Nephron progenitor cell (in vitro differentiated cells): ENCODE measurements at regions not wholly inside any gene's neighbourhood (a gene's known extent, or its start where the extent isn't known, plus 50 kb on each side); places are given as distances from the start of the nearest gene placed in this dataset.

Experiments
- DNase-seq: peaks from one replicate; pipeline ENCODE4 v3.0.0; 2021
- H3K27ac Mint-ChIP-seq: 2 replicates; pipeline ENCODE4 v1.8.0; 2021; ENCODE audit warnings: mild to moderate bottlenecking, moderate library complexity, mixed read lengths
- H3K27me3 Mint-ChIP-seq: 2 replicates; pipeline ENCODE4 v1.8.0; 2021; ENCODE audit warnings: mild to moderate bottlenecking, low read depth, mixed read lengths; ENCODE audit not compliant: poor library complexity
- H3K36me3 Mint-ChIP-seq: 2 replicates; pipeline ENCODE4 v1.8.0; 2021; ENCODE audit warnings: low read depth, mixed read lengths
- H3K4me1 Mint-ChIP-seq: 2 replicates; pipeline ENCODE4 v1.8.0; 2021; ENCODE audit warnings: mixed read lengths
- H3K4me3 Mint-ChIP-seq: 2 replicates; pipeline ENCODE4 v1.8.0; 2021; ENCODE audit warnings: mild to moderate bottlenecking, moderate library complexity, mixed read lengths
- H3K9me3 Mint-ChIP-seq: 2 replicates; pipeline ENCODE4 v1.8.0; 2021; ENCODE audit warnings: mild to moderate bottlenecking, moderate library complexity, mixed read lengths
- TF ChIP-seq, protein P1 (sequence below): fragments of 200-600 bp; sonication (generic); IDR thresholded peaks from 2 replicates; pipeline ENCODE4 v1.5.0; 2021; ENCODE audit warnings: antibody characterized with exemption

DNA sequence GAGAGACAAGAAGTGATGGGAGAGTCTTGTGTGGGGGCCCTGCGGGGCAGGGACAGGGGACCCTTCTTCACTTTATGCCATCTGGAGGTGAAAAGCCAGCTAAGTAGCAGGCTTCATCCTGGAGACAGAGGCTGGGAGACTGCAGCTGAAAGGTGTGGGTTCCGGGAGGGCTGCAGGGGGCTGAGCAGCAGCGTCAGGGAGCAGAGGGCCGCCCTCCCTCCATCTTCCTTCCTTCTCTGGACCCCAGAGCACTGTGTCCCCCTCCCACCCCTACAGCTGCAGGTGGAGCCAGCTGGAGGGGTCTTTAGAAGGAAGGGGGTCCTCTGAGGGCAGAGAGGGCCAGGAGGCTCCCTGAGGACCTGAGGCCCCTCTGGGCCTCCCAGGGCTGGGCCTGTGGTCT is 96.6 kb downstream of the WTIP start:
- no peak for DNase-seq
- TF ChIP-seq, protein P1, sequence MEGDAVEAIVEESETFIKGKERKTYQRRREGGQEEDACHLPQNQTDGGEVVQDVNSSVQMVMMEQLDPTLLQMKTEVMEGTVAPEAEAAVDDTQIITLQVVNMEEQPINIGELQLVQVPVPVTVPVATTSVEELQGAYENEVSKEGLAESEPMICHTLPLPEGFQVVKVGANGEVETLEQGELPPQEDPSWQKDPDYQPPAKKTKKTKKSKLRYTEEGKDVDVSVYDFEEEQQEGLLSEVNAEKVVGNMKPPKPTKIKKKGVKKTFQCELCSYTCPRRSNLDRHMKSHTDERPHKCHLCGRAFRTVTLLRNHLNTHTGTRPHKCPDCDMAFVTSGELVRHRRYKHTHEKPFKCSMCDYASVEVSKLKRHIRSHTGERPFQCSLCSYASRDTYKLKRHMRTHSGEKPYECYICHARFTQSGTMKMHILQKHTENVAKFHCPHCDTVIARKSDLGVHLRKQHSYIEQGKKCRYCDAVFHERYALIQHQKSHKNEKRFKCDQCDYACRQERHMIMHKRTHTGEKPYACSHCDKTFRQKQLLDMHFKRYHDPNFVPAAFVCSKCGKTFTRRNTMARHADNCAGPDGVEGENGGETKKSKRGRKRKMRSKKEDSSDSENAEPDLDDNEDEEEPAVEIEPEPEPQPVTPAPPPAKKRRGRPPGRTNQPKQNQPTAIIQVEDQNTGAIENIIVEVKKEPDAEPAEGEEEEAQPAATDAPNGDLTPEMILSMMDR = no peak
- H3K9me3 Mint-ChIP-seq = peaks cover 65% of the 10 kb centered on the region
- no peak overlapping the region for H3K4me3 Mint-ChIP-seq
- peaks cover 23% of the 10 kb centered on the region for H3K27me3 Mint-ChIP-seq
- no peaks in the 10 kb centered on the region for H3K36me3 Mint-ChIP-seq
- no peaks in the 10 kb centered on the region for H3K4me1 Mint-ChIP-seq
- H3K27ac Mint-ChIP-seq = no peak overlapping the region

DNA sequence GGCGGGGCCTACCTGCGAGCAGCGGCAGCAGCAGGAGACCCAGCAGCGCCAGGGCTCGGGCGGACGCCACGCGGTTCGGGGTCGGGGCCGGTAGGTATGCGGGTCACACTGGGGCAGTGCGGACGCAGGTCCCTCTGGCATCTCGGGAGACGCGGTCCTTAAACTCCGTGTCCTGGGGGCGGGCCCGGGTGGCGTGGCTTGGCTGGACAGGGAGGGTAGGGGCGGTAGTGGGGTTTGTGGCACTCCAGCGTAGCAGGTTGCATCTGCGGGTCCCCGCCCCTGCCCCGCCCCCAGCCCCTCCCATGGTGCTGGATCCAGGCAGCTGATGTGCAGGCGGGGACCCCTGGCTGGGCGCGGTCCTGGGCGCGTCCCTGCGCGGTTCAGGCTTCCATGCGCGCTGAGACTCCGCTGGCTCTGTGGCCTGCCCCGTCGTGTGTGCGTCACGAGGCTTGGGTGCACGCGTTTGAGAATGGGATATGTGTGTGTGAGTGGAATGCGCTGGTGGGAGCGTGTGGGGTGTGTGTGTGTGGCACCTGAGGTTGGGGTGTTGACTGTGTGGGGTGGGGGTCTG is 96.1 kb downstream of the WTIP start:
- no peak overlapping the region for H3K4me3 Mint-ChIP-seq
- no peaks in the 10 kb centered on the region for H3K36me3 Mint-ChIP-seq
- no peak overlapping the region for H3K27ac Mint-ChIP-seq
- DNase-seq = no peak
- TF ChIP-seq, protein P1 = no peak
- H3K4me1 Mint-ChIP-seq = no peaks in the 10 kb centered on the region
- peaks cover 23% of the 10 kb centered on the region for H3K27me3 Mint-ChIP-seq
- H3K9me3 Mint-ChIP-seq = peaks cover 67% of the 10 kb centered on the region

DNA sequence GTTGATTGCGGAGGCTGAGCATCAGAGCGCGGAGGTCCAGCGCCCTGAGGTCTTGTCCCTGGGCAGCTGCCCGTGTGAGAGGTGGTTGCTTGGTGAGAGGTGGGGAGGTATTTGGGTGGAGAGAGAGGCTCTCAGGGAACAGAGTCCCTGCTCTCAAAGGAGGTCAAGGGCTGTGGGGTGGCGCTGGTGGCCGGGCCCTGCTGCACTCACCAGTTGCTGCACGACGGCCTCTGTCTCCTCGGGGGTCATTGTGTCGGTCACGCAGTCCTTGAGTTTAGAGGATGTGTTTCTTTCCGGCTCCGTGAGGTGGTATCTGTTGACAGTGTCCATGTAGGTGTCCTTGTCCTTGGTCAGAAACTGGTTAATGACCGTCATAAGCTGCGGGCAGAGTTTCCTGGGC is 95.5 kb downstream of the WTIP start:
- H3K4me1 Mint-ChIP-seq = no peaks in the 10 kb centered on the region
- H3K9me3 Mint-ChIP-seq = peaks cover 67% of the 10 kb centered on the region
- H3K27me3 Mint-ChIP-seq = peaks cover 23% of the 10 kb centered on the region
- TF ChIP-seq, protein P1 = no peak
- H3K4me3 Mint-ChIP-seq = no peak overlapping the region
- H3K36me3 Mint-ChIP-seq = no peaks in the 10 kb centered on the region
- H3K27ac Mint-ChIP-seq = no peak overlapping the region
- DNase-seq = no peak

DNA sequence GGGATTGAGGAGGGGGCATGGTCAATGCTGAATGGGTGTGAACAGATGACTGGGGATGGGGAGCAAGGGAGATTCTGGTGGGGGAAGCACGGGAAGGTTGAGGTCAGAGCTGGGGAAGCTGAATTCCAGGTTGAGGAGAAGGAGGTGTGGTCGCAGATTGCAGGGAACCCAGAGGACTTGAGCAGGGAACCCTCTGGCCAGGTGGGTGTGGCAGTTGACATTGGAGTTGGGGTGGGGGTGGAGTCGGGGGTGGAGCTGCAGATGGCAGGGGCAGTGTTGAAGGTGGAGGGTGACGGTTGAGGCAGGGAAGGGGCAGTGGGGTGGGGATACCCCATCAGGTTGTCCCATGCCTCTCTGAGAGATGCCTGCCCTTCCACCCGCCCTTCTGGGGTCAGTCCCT is 94.7 kb downstream of the WTIP start:
- H3K36me3 Mint-ChIP-seq = no peaks in the 10 kb centered on the region
- peak overlapping the region; percentile 19 for H3K4me3 Mint-ChIP-seq
- TF ChIP-seq, protein P1 = no peak
- H3K9me3 Mint-ChIP-seq = peaks cover 71% of the 10 kb centered on the region
- DNase-seq = no peak
- H3K4me1 Mint-ChIP-seq = no peaks in the 10 kb centered on the region
- peaks cover 20% of the 10 kb centered on the region for H3K27me3 Mint-ChIP-seq
- H3K27ac Mint-ChIP-seq = no peak overlapping the region

DNA sequence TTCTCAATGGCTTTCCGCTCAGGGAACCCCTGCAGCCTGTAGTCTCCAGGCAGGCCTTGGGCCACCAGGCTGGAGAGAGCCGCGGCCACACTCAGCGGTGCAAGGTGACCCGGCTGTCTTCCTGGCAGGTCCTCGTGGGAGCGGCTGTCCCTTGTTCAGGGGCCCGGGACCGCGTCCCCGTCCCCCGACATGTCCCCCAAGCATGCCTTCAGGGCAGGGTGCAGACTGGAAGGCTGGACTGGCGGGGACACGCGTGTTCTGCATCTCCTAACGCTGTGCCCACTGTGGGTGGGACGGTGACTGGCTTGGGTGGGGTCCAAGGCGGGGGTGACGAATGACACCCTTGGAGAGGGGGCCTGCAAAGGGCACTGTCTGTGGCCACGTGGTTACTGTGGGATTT is 93.6 kb downstream of the WTIP start:
- TF ChIP-seq, protein P1 = no peak
- no peak overlapping the region for H3K4me3 Mint-ChIP-seq
- no peaks in the 10 kb centered on the region for H3K4me1 Mint-ChIP-seq
- H3K27ac Mint-ChIP-seq = no peak overlapping the region
- no peak for DNase-seq
- H3K36me3 Mint-ChIP-seq = no peaks in the 10 kb centered on the region
- H3K27me3 Mint-ChIP-seq = peaks cover 20% of the 10 kb centered on the region
- peaks cover 71% of the 10 kb centered on the region for H3K9me3 Mint-ChIP-seq

DNA sequence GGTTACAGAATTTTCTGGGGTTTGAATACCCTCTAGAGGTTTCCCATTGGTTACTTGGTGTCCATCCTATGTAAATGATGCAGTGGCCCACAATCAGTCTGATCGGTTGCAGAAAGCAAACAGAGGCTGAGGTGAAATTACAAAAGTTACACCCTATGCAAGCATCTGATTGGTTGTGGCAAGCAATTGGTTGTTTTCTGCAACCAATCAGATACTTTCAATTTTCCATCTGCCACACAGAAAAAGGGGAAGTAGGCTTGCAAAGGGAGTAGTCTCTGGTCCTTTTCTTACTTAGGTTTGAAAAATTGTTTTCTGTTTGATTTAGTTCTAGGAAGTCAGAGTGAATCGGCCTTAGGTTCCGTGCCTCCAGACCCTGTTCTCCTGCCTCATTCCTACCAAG is 93.1 kb downstream of the WTIP start:
- Mint-ChIP-seq H3K9me3 (peaks cover 76% of the 10 kb centered on the region), H3K27me3 (peaks cover 20% of the 10 kb centered on the region), H3K36me3 (no peaks in the 10 kb centered on the region), H3K27ac (no peak overlapping the region), H3K4me1 (no peaks in the 10 kb centered on the region), H3K4me3 (no peak overlapping the region)
- no peak for DNase-seq
- TF ChIP-seq, protein P1 = no peak
